ENCODE measurements at regions not wholly inside any gene's neighbourhood (a gene's known extent, or its start where the extent isn't known, plus 50 kb on each side); places are given as distances from the start of the nearest gene placed in this dataset.

- TF ChIP-seq ZBTB33 (IDR thresholded peaks at IDR 0.05): no peak
- no peak for TF ChIP-seq JUND (IDR thresholded peaks at IDR 0.05)
- no peak for TF ChIP-seq ATF3 (IDR thresholded peaks at IDR 0.05)
- no peak for TF ChIP-seq CTCF (IDR thresholded peaks at IDR 0.05; ENCODE audit: low read depth, low read length, missing input control)
- TF ChIP-seq EGR1 (IDR thresholded peaks at IDR 0.05; ENCODE audit: low read depth in 2 of 2): no peak
- TF ChIP-seq RAD21 (IDR thresholded peaks at IDR 0.05): no peak
- no peak for TF ChIP-seq YY1 (IDR thresholded peaks at IDR 0.05)
- no peak for TF ChIP-seq REST (IDR thresholded peaks at IDR 0.05)
- no peak for TF ChIP-seq GABPA (IDR thresholded peaks at IDR 0.05 in 1 of 2, conservative IDR thresholded peaks at IDR 0.05 in 1 of 2)
- no peak for TF ChIP-seq HNF4G (IDR thresholded peaks at IDR 0.05)
Observed at GRCh38 chr3:178203165-178203564, 333.1 kb upstream of the KCNMB2 start.
